DND-41 (cell line): ENCODE measurements at regions not wholly inside any gene's neighbourhood (a gene's known extent, or its start where the extent isn't known, plus 50 kb on each side); places are given as distances from the start of the nearest gene placed in this dataset.
"Not testable (repeated sequence)": the region's sequence is repeated elsewhere in the genome, so short reads cannot be mapped to it uniquely, and the experiment has no call there.

Experiments
- ATAC-seq: fragments of 200-7000 bp; cut with Tn5 transposase; 3 replicates; pipeline ENCODE4 v1.9.1; 2021; ENCODE audit warnings: low read depth; ENCODE audit not compliant: insufficient read depth
- DNase-seq: peaks from one replicate; pipeline ENCODE4 v3.0.0-alpha.2; 2020
- H2AFZ ChIP-seq: 2 replicates; pipeline ENCODE4 v1.6.0; 2012; ENCODE audit warnings: low read depth, low read length
- H3K27ac ChIP-seq: 2 replicates; pipeline ENCODE4 v1.5.1; 2012; ENCODE audit warnings: low read length, inconsistent platforms
- H3K27me3 ChIP-seq: fragments of 200-600 bp; sonication (generic); 2 replicates; pipeline ENCODE4 v1.6.0; 2012; ENCODE audit warnings: low read length, mild to moderate bottlenecking, inconsistent platforms; ENCODE audit not compliant: insufficient read depth, poor library complexity
- H3K36me3 ChIP-seq: 2 replicates; pipeline ENCODE4 v1.5.1; 2012; ENCODE audit warnings: low read length, inconsistent platforms; ENCODE audit not compliant: insufficient read depth
- H3K4me1 ChIP-seq: 2 replicates; pipeline ENCODE4 v1.5.1; 2012; ENCODE audit warnings: mild to moderate bottlenecking, low read length; ENCODE audit not compliant: insufficient read depth
- H3K4me2 ChIP-seq: 2 replicates; pipeline ENCODE4 v1.6.0; 2012; ENCODE audit warnings: mild to moderate bottlenecking, moderate library complexity, low read length, inconsistent platforms; ENCODE audit not compliant: insufficient read depth
- H3K4me3 ChIP-seq, 2 experiments: fragments of 200-600 bp in 1 of 2; shearing (Covaris generic) in 1 of 2; 2 replicates each; pipeline ENCODE4 v1.5.1; 2012 to 2016; ENCODE audit warnings: inconsistent platforms in 2 of 2, low read length in 2 of 2, mild to moderate bottlenecking in 2 of 2, low read depth in 1 of 2, moderate library complexity in 1 of 2
- H3K79me2 ChIP-seq: 2 replicates; pipeline ENCODE4 v1.6.0; 2012; ENCODE audit warnings: low read length, inconsistent platforms; ENCODE audit not compliant: insufficient read depth
- H3K9ac ChIP-seq: 2 replicates; pipeline ENCODE4 v1.6.0; 2012; ENCODE audit warnings: low read depth, mild to moderate bottlenecking, inconsistent platforms, low read length, moderate library complexity
- H3K9me3 ChIP-seq: 2 replicates; pipeline ENCODE4 v1.5.1; 2012; ENCODE audit warnings: low read length, moderate library complexity, mild to moderate bottlenecking, inconsistent platforms; ENCODE audit not compliant: insufficient read depth, severe bottlenecking
- H4K20me1 ChIP-seq: 2 replicates; pipeline ENCODE4 v1.6.0; 2012; ENCODE audit warnings: low read length; ENCODE audit not compliant: insufficient read depth
- EZH2 ChIP-seq: IDR thresholded peaks from 3 replicates; pipeline ENCODE4 v1.6.1; 2012; ENCODE audit warnings: borderline replicate concordance, low read depth, mild to moderate bottlenecking, moderate library complexity, low read length, inconsistent platforms; ENCODE audit not compliant: severe bottlenecking
- TF ChIP-seq, protein P1 (sequence below): IDR thresholded peaks from 2 replicates; pipeline ENCODE4 v1.5.1; 2012; ENCODE audit warnings: borderline replicate concordance, low read length, moderate library complexity, mild to moderate bottlenecking; ENCODE audit not compliant: poor library complexity, severe bottlenecking; ENCODE audit errors: extremely low read depth

DNA sequence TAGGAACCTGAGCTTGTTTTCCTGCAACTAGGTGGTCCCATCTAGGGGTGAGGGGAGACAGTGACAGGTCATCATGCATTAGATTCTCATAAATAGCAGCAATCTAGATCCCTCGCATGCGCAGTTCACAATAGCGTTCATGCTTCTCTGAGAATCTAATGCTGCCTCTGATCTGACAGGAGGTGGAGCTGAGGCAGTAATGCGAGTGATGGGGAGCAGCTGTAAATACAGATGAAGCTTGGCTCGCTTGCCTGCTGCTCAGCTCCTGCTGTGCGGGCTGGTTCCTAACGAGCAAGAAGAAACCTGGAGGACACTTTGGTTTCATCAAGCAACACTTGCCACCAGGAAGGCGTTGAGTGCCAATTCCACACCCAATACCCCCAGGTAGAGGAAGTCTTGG is 95.1 kb upstream of the OLIG2 start:
- Histone ChIP-seq H3K27ac (no peak overlapping the region), H3K27me3 (no peaks in the 10 kb centered on the region), H4K20me1 (no peaks in the 10 kb centered on the region), H3K4me1 (peaks cover 22% of the 10 kb centered on the region), H3K9me3 (peaks cover 7% of the 10 kb centered on the region), H3K36me3 (no peaks in the 10 kb centered on the region), H3K4me2 (no peak overlapping the region), H2AFZ (no peak overlapping the region), H3K79me2 (no peaks in the 10 kb centered on the region), H3K9ac (no peak overlapping the region), H3K4me3 (no peak overlapping the region)
- DNase-seq (no peak), ATAC-seq (no peak)
- no peak for TF ChIP-seq EZH2
- TF ChIP-seq, protein P1, sequence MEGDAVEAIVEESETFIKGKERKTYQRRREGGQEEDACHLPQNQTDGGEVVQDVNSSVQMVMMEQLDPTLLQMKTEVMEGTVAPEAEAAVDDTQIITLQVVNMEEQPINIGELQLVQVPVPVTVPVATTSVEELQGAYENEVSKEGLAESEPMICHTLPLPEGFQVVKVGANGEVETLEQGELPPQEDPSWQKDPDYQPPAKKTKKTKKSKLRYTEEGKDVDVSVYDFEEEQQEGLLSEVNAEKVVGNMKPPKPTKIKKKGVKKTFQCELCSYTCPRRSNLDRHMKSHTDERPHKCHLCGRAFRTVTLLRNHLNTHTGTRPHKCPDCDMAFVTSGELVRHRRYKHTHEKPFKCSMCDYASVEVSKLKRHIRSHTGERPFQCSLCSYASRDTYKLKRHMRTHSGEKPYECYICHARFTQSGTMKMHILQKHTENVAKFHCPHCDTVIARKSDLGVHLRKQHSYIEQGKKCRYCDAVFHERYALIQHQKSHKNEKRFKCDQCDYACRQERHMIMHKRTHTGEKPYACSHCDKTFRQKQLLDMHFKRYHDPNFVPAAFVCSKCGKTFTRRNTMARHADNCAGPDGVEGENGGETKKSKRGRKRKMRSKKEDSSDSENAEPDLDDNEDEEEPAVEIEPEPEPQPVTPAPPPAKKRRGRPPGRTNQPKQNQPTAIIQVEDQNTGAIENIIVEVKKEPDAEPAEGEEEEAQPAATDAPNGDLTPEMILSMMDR = no peak

DNA sequence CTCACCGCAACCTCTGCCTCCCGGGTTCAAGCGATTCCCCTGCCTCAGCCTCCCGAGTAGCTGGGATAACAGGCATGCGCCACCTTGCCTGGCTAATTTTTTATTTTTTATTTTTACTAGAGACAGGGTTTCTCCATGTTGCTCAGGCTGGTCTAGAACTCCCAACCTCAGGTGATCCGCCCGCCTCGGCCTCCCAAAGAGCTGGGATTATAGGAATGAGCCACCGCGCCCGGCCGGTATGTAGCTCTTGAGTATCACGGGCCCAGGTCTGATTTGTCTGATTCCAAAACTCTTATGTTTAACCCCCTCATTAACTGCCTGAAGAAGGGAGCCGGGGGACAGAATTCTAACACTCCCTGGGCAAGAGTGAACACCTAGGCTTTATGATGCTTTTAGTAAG is 91.7 kb upstream of the OLIG2 start:
- ATAC-seq, H4K20me1 ChIP-seq, H3K9me3 ChIP-seq, H3K36me3 ChIP-seq, H3K4me3 ChIP-seq, H2AFZ ChIP-seq, H3K9ac ChIP-seq, H3K4me2 ChIP-seq, H3K27me3 ChIP-seq, H3K79me2 ChIP-seq, DNase-seq, H3K27ac ChIP-seq: not testable (repeated sequence)
- peaks cover 22% of the 10 kb centered on the region for H3K4me1 ChIP-seq

DNA sequence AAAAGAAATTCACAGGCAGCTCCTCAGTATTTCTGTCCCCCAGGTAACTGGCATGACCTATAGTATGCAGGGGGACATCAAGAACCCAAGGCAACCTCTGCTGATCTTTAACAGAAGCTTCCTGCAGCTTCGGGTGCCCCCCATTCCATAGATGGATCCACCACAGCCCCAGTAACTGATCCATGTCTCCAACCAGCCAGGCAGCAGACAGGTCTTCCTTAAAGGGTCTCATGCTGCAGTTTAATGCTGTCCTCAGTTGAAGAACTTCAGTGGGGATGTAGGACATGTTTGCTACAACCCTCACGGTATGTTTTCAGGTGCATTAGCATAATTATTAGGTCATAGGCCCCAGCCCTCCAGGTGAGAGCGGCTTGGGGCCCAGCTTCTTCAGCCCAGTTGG is 90.9 kb upstream of the OLIG2 start:
- no peak overlapping the region for H3K4me2 ChIP-seq
- H3K79me2 ChIP-seq = no peaks in the 10 kb centered on the region
- no peak overlapping the region for H3K4me3 ChIP-seq
- H3K9me3 ChIP-seq = no peaks in the 10 kb centered on the region
- no peaks in the 10 kb centered on the region for H4K20me1 ChIP-seq
- H3K4me1 ChIP-seq = peaks cover 22% of the 10 kb centered on the region
- DNase-seq (no peak), ATAC-seq (no peak)
- no peaks in the 10 kb centered on the region for H3K27me3 ChIP-seq
- no peak overlapping the region for H2AFZ ChIP-seq
- H3K27ac ChIP-seq = no peak overlapping the region
- no peak overlapping the region for H3K9ac ChIP-seq
- TF ChIP-seq EZH2 = no peak
- TF ChIP-seq, protein P1 = no peak
- H3K36me3 ChIP-seq = no peaks in the 10 kb centered on the region

DNA sequence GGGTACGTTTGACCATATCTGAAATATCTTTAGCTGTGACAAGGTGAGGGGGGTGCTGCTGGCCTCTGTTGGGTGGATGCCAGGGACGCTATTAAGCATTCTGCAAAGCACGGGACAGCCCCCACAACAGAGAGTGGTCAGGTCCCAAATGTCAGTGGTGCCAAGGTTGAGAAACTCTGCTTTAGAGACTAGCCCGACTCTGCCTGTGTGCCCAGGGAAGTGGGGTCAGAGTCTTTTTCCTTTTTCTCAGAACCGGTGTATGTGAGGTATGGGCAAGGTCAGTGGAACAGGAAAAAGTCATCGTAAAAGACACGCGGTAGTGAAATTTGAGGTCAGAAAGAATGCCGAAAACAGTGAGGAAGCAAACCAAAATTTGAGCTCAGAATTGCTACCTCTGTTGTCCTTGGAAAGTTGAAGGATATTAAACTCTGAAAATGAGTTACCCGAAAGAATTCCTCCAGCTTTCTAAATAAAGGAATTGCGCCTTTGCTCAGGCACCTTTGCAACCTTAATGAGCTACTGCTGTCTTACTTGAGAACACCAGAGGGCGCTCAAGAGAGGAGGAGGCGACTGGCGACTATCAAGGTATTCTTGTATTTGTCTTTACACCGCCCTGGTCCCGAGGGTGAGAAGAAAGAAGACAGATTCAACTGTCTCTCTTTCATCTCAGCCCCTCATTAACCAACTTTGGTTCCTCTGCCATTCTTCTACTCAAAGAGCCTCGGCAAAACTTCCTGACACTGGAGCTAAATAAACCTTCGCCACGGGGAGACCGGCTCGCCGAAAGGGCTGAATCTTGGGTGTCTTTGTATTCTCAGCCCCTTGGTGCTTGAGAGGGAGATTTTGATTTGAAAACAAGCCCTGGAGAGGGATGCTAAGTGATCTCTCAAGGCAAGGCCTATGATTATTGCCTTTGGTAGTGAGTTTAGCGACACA is 85.4 kb upstream of the OLIG2 start:
- Histone ChIP-seq H3K4me3 (no peak overlapping the region), H4K20me1 (no peaks in the 10 kb centered on the region), H3K4me2 (no peak overlapping the region), H3K9ac (no peak overlapping the region), H3K4me1 (0 out of 2 replicates have a peak, but pooled peaks cover 3% of the 10 kb centered on the region), H3K79me2 (no peaks in the 10 kb centered on the region), H3K36me3 (no peaks in the 10 kb centered on the region), H3K9me3 (no peaks in the 10 kb centered on the region), H3K27me3 (no peaks in the 10 kb centered on the region), H2AFZ (no peak overlapping the region), H3K27ac (no peak overlapping the region)
- TF ChIP-seq EZH2 = no peak
- TF ChIP-seq, protein P1 = peak; percentile 91
- peak; percentile 83 for ATAC-seq
- DNase-seq = peak; percentile 49
